ENCODE measurements at regions not wholly inside any gene's neighbourhood (a gene's known extent, or its start where the extent isn't known, plus 50 kb on each side); places are given as distances from the start of the nearest gene placed in this dataset.
"Not testable (repeated sequence)": the region's sequence is repeated elsewhere in the genome, so short reads cannot be mapped to it uniquely, and the experiment has no call there.

DNA sequence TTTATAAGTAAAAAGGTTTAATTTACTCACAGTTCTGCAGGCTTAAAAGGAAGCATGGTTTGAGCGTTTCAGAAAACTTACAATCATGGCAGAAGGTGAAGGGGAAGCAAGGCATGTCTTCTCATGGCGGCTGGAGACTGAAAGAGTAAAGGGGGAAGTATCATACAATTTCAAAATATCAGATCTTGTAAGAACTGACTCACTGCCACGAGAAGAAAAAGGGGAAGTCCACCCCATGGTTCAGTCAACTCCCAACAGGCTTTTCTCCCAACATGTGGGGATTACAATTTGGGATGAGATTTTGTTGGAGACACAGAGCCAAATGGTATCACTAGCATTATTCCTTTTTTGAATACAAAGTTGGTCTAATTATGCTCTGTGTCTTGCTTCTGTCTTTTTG lies 627.9 kb upstream of the ST8SIA4 start:
- Histone ChIP-seq H3K23me2 (ENCODE audit: low read depth, low read length) (no peaks in the 10 kb centered on the region), H3K9me3 (ENCODE audit: insufficient read depth in 2 of 2, low read depth in 1 of 2, low read length in 1 of 2) (peaks cover 6 to 7% of the 10 kb centered on the region in 2 experiments; a peak in 2 of 4 replicates), H2BK12ac (ENCODE audit: low read depth, low read length) (no peak overlapping the region), H3K14ac (ENCODE audit: insufficient read length) (no peak overlapping the region), H3K9ac (replicated peaks in 1 of 4; ENCODE audit: extremely low read depth in 1 of 4, low read depth in 3 of 4, low read length in 3 of 4) (no peak overlapping the region), H3K18ac (ENCODE audit: extremely low read depth, low read length) (no peak overlapping the region), H3K4me2 (ENCODE audit: insufficient read depth in 1 of 2, low read depth in 2 of 2, low read length in 2 of 2) (no peak overlapping the region), H3K79me1 (ENCODE audit: low read depth, low read length) (no peaks in the 10 kb centered on the region), H4K5ac (ENCODE audit: insufficient read length, low read depth, low read length) (no peak overlapping the region), H3K4me1 (replicated peaks in 1 of 4; ENCODE audit: control insufficient read depth in 3 of 4, insufficient read depth in 4 of 4, low read length in 3 of 4) (no peaks in the 10 kb centered on the region), H3K4me3 (ENCODE audit: extremely low read depth in 1 of 4, insufficient read depth in 2 of 4, low read depth in 3 of 4, low read length in 4 of 4) (no peak overlapping the region), H3K79me2 (ENCODE audit: control insufficient read depth in 1 of 2, insufficient read depth in 2 of 2, low read length in 2 of 2) (no peaks in the 10 kb centered on the region), H4K91ac (replicated peaks; ENCODE audit: insufficient read length, low read length) (no peak overlapping the region), H3K27ac (ENCODE audit: low read depth, low read length) (no peak overlapping the region), H3K23ac (ENCODE audit: insufficient read length) (no peak overlapping the region), H3K56ac (replicated peaks; ENCODE audit: insufficient read length, low read depth, low read length) (no peak overlapping the region), H2BK120ac (replicated peaks; ENCODE audit: low read depth, low read length) (no peak overlapping the region), H4K20me1 (replicated peaks in 1 of 2; ENCODE audit: control insufficient read depth in 1 of 2, insufficient read depth in 2 of 2, low read length in 2 of 2) (no peaks in the 10 kb centered on the region), H2AFZ (ENCODE audit: low read length) (no peak overlapping the region), H2AK5ac (ENCODE audit: low read depth, low read length) (no peak overlapping the region), H3K27me3 (replicated peaks in 1 of 4; ENCODE audit: control insufficient read depth in 3 of 4, extremely low read depth in 1 of 4, insufficient read depth in 3 of 4, low read length in 3 of 4) (no peaks in the 10 kb centered on the region), H3K36me3 (ENCODE audit: control insufficient read depth in 2 of 4, insufficient read depth in 4 of 4, low read length in 3 of 4) (no peaks in the 10 kb centered on the region), H2BK20ac (ENCODE audit: low read length) (no peak overlapping the region), H4K8ac (ENCODE audit: extremely low read depth, insufficient read depth, low read length) (no peak overlapping the region), H2BK15ac (ENCODE audit: low read length) (no peak overlapping the region), H3K4ac (replicated peaks; ENCODE audit: insufficient read length, low read depth, low read length) (no peak overlapping the region), H2BK5ac (ENCODE audit: low read depth, low read length) (no peak overlapping the region)
- CTCF ChIA-PET (ENCODE audit: partially characterized antibody) = no interaction called here
- DNase-seq (ENCODE audit: low read depth in 1 of 2, low spot score in 2 of 2) (no peak), FAIRE-seq (no peak)
- TF ChIP-seq SP1 (IDR thresholded peaks at IDR 0.05; ENCODE audit: low read depth, low read length) = no peak
- TF ChIP-seq RAD21 (IDR thresholded peaks at IDR 0.05 in 1 of 2, conservative IDR thresholded peaks at IDR 0.05 in 1 of 2; ENCODE audit: low read depth in 2 of 2, low read length in 2 of 2) = no peak
- POLR2A ChIA-PET (ENCODE audit: partially characterized antibody) = no interaction called here
- WGBS, 2 experiments (ENCODE audit: extremely low coverage in 1 of 2, insufficient coverage in 1 of 2, insufficient read length in 1 of 2, insufficient replicate concordance in 2 of 2, low coverage in 1 of 2, low lambda C conversion rate in 2 of 2, missing lambda C conversion rate in 1 of 2) = 97% methylated on average over 3 of the region's 3 CpGs; no CpG with 5 or more reads in 1 of the 2 experiments

DNA sequence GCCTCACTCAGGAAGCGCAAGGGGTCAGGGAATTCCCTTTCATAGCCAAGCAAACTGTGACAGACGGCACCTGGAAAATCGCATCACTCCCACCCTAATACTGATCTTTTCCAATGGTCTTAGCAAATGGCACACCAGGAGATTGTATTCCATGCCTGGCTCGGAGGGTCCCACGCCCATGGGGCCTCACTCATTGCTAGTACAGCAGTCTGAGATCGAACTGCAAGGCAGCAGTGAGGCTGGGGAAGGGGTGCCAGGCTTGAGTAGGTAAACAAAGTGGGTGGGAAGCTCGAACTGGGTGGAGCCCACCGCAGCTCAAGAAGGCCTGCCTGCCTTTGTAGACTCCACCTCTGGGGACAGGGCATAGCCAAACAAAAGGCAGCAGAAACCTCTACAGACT lies 626.0 kb upstream of the ST8SIA4 start:
- H3K9me3 ChIP-seq (ENCODE audit: insufficient read depth in 2 of 2, low read depth in 1 of 2, low read length in 1 of 2); H2BK15ac ChIP-seq (ENCODE audit: low read length); H3K18ac ChIP-seq (ENCODE audit: extremely low read depth, low read length); H2BK20ac ChIP-seq (ENCODE audit: low read length); H3K56ac ChIP-seq (replicated peaks; ENCODE audit: insufficient read length, low read depth, low read length); H4K20me1 ChIP-seq (replicated peaks in 1 of 2; ENCODE audit: control insufficient read depth in 1 of 2, insufficient read depth in 2 of 2, low read length in 2 of 2); H2AFZ ChIP-seq (ENCODE audit: low read length); FAIRE-seq; H3K79me1 ChIP-seq (ENCODE audit: low read depth, low read length); POLR2A ChIA-PET (ENCODE audit: partially characterized antibody); H4K91ac ChIP-seq (replicated peaks; ENCODE audit: insufficient read length, low read length); H2BK120ac ChIP-seq (replicated peaks; ENCODE audit: low read depth, low read length); DNase-seq (ENCODE audit: low read depth in 1 of 2, low spot score in 2 of 2); H3K4me2 ChIP-seq (ENCODE audit: insufficient read depth in 1 of 2, low read depth in 2 of 2, low read length in 2 of 2); H4K8ac ChIP-seq (ENCODE audit: extremely low read depth, insufficient read depth, low read length); H3K14ac ChIP-seq (ENCODE audit: insufficient read length); H4K5ac ChIP-seq (ENCODE audit: insufficient read length, low read depth, low read length); H3K23ac ChIP-seq (ENCODE audit: insufficient read length); H3K4me3 ChIP-seq (ENCODE audit: extremely low read depth in 1 of 4, insufficient read depth in 2 of 4, low read depth in 3 of 4, low read length in 4 of 4); H3K36me3 ChIP-seq (ENCODE audit: control insufficient read depth in 2 of 4, insufficient read depth in 4 of 4, low read length in 3 of 4); H2BK5ac ChIP-seq (ENCODE audit: low read depth, low read length); H3K4ac ChIP-seq (replicated peaks; ENCODE audit: insufficient read length, low read depth, low read length); H3K27me3 ChIP-seq (replicated peaks in 1 of 4; ENCODE audit: control insufficient read depth in 3 of 4, extremely low read depth in 1 of 4, insufficient read depth in 3 of 4, low read length in 3 of 4); H3K27ac ChIP-seq (ENCODE audit: low read depth, low read length); H3K4me1 ChIP-seq (replicated peaks in 1 of 4; ENCODE audit: control insufficient read depth in 3 of 4, insufficient read depth in 4 of 4, low read length in 3 of 4); H2BK12ac ChIP-seq (ENCODE audit: low read depth, low read length); H3K23me2 ChIP-seq (ENCODE audit: low read depth, low read length); H2AK5ac ChIP-seq (ENCODE audit: low read depth, low read length); H3K79me2 ChIP-seq (ENCODE audit: control insufficient read depth in 1 of 2, insufficient read depth in 2 of 2, low read length in 2 of 2); H3K9ac ChIP-seq (replicated peaks in 1 of 4; ENCODE audit: extremely low read depth in 1 of 4, low read depth in 3 of 4, low read length in 3 of 4); CTCF ChIA-PET (ENCODE audit: partially characterized antibody): not testable (repeated sequence)
- WGBS, 2 experiments (ENCODE audit: extremely low coverage in 1 of 2, insufficient coverage in 1 of 2, insufficient read length in 1 of 2, insufficient replicate concordance in 2 of 2, low coverage in 1 of 2, low lambda C conversion rate in 2 of 2, missing lambda C conversion rate in 1 of 2) = 96% methylated on average over 7 of the region's 8 CpGs; no CpG with 5 or more reads in 1 of the 2 experiments

All from H1 (cell line).